ENCODE measurements at regions not wholly inside any gene's neighbourhood (a gene's known extent, or its start where the extent isn't known, plus 50 kb on each side); places are given as distances from the start of the nearest gene placed in this dataset.

DNA sequence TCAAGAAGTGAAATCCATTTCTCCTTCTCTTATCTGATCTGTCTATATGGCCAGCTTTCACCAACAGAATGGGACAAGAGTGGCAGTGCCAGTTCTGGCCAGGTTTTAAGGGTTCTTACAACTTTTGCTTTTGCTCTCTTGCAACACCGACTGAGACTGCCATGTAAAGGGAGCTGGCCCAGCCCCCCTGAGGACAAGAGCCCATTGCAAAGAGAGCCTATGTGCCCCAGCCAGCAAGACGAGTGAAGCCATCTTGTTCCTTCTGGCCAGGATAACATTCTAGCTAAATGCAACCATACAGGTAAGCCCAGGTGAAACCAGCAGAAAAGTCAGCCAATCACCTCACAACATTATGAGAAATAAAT lies 101.0 kb upstream of the RND3 start:
- no TSS peak for BruUV-seq (replicated peaks)
- H3K27me3 ChIP-seq (ENCODE audit: insufficient read depth, low read length), result no peaks in the 10 kb centered on the region
- no peak for DNase-seq (ENCODE audit: low read depth, low spot score)
- RAD21 ChIA-PET (ENCODE audit: low non-redundant PET in 1 of 2, low total read pairs in 2 of 2, uncharacterized antibody in 2 of 2, unreplicated experiment in 2 of 2), result no interaction called here
- H3K4me2 ChIP-seq (ENCODE audit: low read length), result no peak overlapping the region
- H3K9ac ChIP-seq (ENCODE audit: low read length), result no peak overlapping the region
- no peaks in the 10 kb centered on the region for H3K36me3 ChIP-seq (ENCODE audit: control insufficient read depth in 1 of 2, insufficient read depth in 2 of 2, low read length in 2 of 2)
- H3K27ac ChIP-seq (ENCODE audit: low read depth, low read length), result no peak overlapping the region
- CTCF ChIA-PET, result no interaction called here
- no peaks in the 10 kb centered on the region for H4K20me1 ChIP-seq (ENCODE audit: insufficient read depth)
- no peaks in the 10 kb centered on the region for H3K9me2 ChIP-seq (ENCODE audit: insufficient read depth)
- intact Hi-C loops (cut with micrococcal nuclease), result no loop called here
- no peaks in the 10 kb centered on the region for H3K79me2 ChIP-seq (ENCODE audit: insufficient read depth, low read length)
- POLR2A ChIA-PET, result no interaction called here
- TF ChIP-seq CBX3 (IDR thresholded peaks at IDR 0.05; ENCODE audit: low read depth) (no peak), ZFX (IDR thresholded peaks at IDR 0.05) (no peak), SIN3A (IDR thresholded peaks at IDR 0.05; ENCODE audit: low read depth) (no peak), TCF7L2 (IDR thresholded peaks at IDR 0.05; ENCODE audit: borderline replicate concordance, extremely low read depth, insufficient read depth, insufficient read length) (no peak), ELF1 (IDR thresholded peaks at IDR 0.05; ENCODE audit: borderline replicate concordance, low read depth) (no peak), POLR2A (IDR thresholded peaks at IDR 0.05; ENCODE audit: borderline replicate concordance, extremely low read depth, insufficient read depth, insufficient read length) (no peak), JUND (IDR thresholded peaks at IDR 0.05) (no peak), EGR1 (IDR thresholded peaks at IDR 0.05; ENCODE audit: low read depth) (no peak), SRF (IDR thresholded peaks at IDR 0.05; ENCODE audit: low read depth) (no peak), ZBTB33 (IDR thresholded peaks at IDR 0.05; ENCODE audit: extremely low read depth, insufficient replicate concordance, low read length) (no peak), POLR2AphosphoS5 (IDR thresholded peaks at IDR 0.05; ENCODE audit: low read depth, low read length) (no peak), SP1 (IDR thresholded peaks at IDR 0.05; ENCODE audit: low read depth) (no peak), EZH2 (IDR thresholded peaks at IDR 0.05) (no peak), REST (IDR thresholded peaks at IDR 0.05; ENCODE audit: low read depth) (no peak), RAD21 (IDR thresholded peaks at IDR 0.05; ENCODE audit: low read depth) (no peak), CEBPB (IDR thresholded peaks at IDR 0.05; ENCODE audit: low read depth) (no peak)
- TF ChIP-seq, protein P1, sequence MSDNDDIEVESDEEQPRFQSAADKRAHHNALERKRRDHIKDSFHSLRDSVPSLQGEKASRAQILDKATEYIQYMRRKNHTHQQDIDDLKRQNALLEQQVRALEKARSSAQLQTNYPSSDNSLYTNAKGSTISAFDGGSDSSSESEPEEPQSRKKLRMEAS (IDR thresholded peaks at IDR 0.05), result no peak
- TF ChIP-seq, protein P2, sequence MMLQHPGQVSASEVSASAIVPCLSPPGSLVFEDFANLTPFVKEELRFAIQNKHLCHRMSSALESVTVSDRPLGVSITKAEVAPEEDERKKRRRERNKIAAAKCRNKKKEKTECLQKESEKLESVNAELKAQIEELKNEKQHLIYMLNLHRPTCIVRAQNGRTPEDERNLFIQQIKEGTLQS (IDR thresholded peaks at IDR 0.05), result no peak
- H3K9me3 ChIP-seq (ENCODE audit: control insufficient read depth in 1 of 2, insufficient read depth in 1 of 2, low read depth in 1 of 2, low read length in 2 of 2), result no peaks in the 10 kb centered on the region
- no peak overlapping the region for H3K4me3 ChIP-seq (replicated peaks in 1 of 2; ENCODE audit: low read depth in 1 of 2, low read length in 2 of 2)
- no peak for ATAC-seq
- no peak overlapping the region for H2AFZ ChIP-seq (ENCODE audit: low read depth, low read length, poor library complexity, severe bottlenecking)
- no peaks in the 10 kb centered on the region for H3K4me1 ChIP-seq (ENCODE audit: control insufficient read depth in 1 of 2, insufficient read depth in 2 of 2, low read length in 2 of 2)
